ENCODE measurements at regions not wholly inside any gene's neighbourhood (a gene's known extent, or its start where the extent isn't known, plus 50 kb on each side); places are given as distances from the start of the nearest gene placed in this dataset.

GRCh38 chr5:164941132-164941531 is 1435.7 kb downstream of the MAT2B start:
- no peak for TF ChIP-seq EZH2 (IDR thresholded peaks at IDR 0.05; ENCODE audit: insufficient read depth, poor library complexity, severe bottlenecking)
- TF ChIP-seq EZH2phosphoT487 (IDR thresholded peaks at IDR 0.05; ENCODE audit: insufficient read depth, low read depth): no peak
